ENCODE measurements at regions not wholly inside any gene's neighbourhood (a gene's known extent, or its start where the extent isn't known, plus 50 kb on each side); places are given as distances from the start of the nearest gene placed in this dataset.

DNA sequence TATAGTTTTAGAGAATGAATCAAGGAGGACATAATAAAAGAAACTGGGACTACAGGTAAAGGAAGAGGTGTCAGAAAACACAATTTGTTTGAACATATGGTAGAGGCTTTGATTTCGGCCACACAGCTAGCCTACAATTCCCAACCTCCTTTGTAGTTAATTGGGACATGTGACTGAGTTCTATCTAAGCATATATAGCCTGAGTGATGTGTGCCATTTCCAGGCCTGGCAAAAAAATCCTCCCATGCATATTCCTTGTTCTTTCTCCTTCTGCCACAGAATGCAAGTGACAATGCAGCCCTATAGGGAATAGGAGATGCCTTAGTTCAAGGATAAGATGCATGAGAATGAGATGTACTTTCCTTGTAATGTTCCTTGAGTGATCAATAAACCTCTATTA, 590.7 kb upstream of the STEAP1 start:
- 80 to 95% (median 83%) methylated on average over 1 of the region's 1 CpG for WGBS, 5 donors
- Histone ChIP-seq H3K27ac (no peak overlapping the region), H3K27me3 (no peaks in the 10 kb centered on the region), H3K9me3 (peaks cover 0 to 5% (median 2%) of the 10 kb centered on the region in 4 donors), H3K36me3 (no peaks in the 10 kb centered on the region), H3K4me3 (no peak overlapping the region), H3K4me1 (no peaks in the 10 kb centered on the region)
- TF ChIP-seq EP300 (IDR thresholded peaks at IDR 0.05) (no peak), POLR2A (IDR thresholded peaks at IDR 0.05) (no peak), POLR2AphosphoS5 (IDR thresholded peaks at IDR 0.05) (no peak)
- TF ChIP-seq, protein P1, sequence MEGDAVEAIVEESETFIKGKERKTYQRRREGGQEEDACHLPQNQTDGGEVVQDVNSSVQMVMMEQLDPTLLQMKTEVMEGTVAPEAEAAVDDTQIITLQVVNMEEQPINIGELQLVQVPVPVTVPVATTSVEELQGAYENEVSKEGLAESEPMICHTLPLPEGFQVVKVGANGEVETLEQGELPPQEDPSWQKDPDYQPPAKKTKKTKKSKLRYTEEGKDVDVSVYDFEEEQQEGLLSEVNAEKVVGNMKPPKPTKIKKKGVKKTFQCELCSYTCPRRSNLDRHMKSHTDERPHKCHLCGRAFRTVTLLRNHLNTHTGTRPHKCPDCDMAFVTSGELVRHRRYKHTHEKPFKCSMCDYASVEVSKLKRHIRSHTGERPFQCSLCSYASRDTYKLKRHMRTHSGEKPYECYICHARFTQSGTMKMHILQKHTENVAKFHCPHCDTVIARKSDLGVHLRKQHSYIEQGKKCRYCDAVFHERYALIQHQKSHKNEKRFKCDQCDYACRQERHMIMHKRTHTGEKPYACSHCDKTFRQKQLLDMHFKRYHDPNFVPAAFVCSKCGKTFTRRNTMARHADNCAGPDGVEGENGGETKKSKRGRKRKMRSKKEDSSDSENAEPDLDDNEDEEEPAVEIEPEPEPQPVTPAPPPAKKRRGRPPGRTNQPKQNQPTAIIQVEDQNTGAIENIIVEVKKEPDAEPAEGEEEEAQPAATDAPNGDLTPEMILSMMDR (IDR thresholded peaks at IDR 0.05): no peak
- DNase-seq: no peak
- intact Hi-C loops (cut with DNase I; ENCODE audit: low total_unique reads): no loop called here

DNA sequence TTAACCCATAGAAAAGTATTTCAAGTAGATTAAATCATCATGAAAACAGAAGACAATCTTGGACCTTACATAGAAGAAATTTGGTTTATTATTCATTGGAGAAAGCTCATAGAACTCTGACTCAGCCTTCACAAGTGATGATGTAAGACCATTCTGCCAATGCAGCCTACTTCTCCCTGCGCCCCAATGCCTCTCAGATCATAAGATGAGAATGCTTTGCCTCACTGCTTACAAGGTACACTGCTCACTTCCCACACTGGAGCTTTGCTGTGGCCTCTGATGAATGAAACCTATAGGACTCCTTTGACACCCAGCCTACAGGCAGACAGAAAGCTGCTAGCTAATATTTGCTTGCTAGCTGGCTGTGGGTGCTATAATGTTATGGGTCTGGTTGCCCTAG, 569.4 kb upstream of the STEAP1 start:
- peaks cover 0 to 15% (median 7%) of the 10 kb centered on the region in 4 donors for H3K9me3 ChIP-seq
- 66 to 81% (median 77%) methylated on average over 1 of the region's 1 CpG for WGBS, 5 donors

DNA sequence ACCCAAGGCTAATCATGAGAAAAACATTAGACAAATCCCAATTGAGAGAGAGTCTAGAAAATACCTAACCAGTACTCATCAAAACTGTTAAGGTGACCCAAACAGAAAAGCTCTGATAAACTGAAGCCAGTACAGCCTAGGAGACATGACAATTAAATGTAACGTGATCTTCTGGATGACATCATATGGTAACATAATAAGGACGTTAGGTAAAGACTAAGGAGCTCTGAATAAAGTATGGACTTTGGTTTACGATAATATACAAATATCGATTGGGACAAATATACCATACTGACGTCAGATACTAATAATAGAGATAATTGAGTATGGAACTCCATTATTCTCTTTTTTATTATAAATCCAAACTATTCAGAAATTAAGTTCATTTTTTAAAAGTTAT, 561.1 kb upstream of the STEAP1 start:
- no peaks in the 10 kb centered on the region for H3K9me3 ChIP-seq
- H3K27ac ChIP-seq: no peak overlapping the region
- no peak for DNase-seq
- no peaks in the 10 kb centered on the region for H3K4me1 ChIP-seq
- H3K27me3 ChIP-seq: no peaks in the 10 kb centered on the region
- H3K4me3 ChIP-seq: no peak overlapping the region
- intact Hi-C loops (cut with DNase I; ENCODE audit: low total_unique reads): no loop called here
- TF ChIP-seq POLR2AphosphoS5 (IDR thresholded peaks at IDR 0.05) (no peak), EP300 (IDR thresholded peaks at IDR 0.05) (no peak), POLR2A (IDR thresholded peaks at IDR 0.05) (no peak)
- TF ChIP-seq, protein P1 (IDR thresholded peaks at IDR 0.05): no peak
- H3K36me3 ChIP-seq: no peaks in the 10 kb centered on the region
- WGBS, 5 donors: 82 to 93% (median 86%) methylated on average over 5 of the region's 5 CpGs

More for the DNA sequence above, 569.4 kb upstream of the STEAP1 start:
- intact Hi-C loops (cut with DNase I; ENCODE audit: low total_unique reads): no loop called here
- DNase-seq: no peak
- Histone ChIP-seq H3K4me1 (no peaks in the 10 kb centered on the region), H3K27me3 (no peaks in the 10 kb centered on the region), H3K27ac (no peak overlapping the region), H3K36me3 (no peaks in the 10 kb centered on the region), H3K4me3 (no peak overlapping the region)
- TF ChIP-seq, protein P1 (IDR thresholded peaks at IDR 0.05): no peak
- TF ChIP-seq EP300 (IDR thresholded peaks at IDR 0.05) (no peak), POLR2A (IDR thresholded peaks at IDR 0.05) (no peak), POLR2AphosphoS5 (IDR thresholded peaks at IDR 0.05) (no peak)

DNA sequence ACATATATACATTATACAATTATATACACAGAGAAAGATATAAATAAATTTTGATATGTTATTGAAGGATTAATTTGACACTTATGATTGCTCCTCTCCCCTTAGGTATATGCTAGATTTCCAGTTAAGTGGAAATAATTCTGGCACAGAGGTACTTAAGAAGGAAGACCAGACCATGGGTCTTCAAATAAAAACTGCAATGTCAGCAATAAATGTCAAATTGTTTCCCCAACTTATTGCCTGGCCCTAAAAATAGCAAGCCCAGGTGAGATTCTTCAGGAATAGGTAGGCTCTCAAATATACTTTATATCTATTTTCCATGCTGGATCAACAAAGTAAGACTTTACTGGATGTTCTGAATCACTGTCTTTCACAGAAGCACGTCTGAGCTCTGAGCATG, 551.3 kb upstream of the STEAP1 start:
- peaks cover 0 to 19% (median 13%) of the 10 kb centered on the region in 4 donors for H3K9me3 ChIP-seq
- no peak for DNase-seq
- no peak overlapping the region for H3K4me3 ChIP-seq
- intact Hi-C loops (cut with DNase I; ENCODE audit: low total_unique reads): no loop called here
- H3K27me3 ChIP-seq: no peaks in the 10 kb centered on the region
- no peak overlapping the region for H3K27ac ChIP-seq
- no peaks in the 10 kb centered on the region for H3K4me1 ChIP-seq
- TF ChIP-seq EP300 (IDR thresholded peaks at IDR 0.05) (no peak), POLR2AphosphoS5 (IDR thresholded peaks at IDR 0.05) (no peak), POLR2A (IDR thresholded peaks at IDR 0.05) (no peak)
- TF ChIP-seq, protein P1 (IDR thresholded peaks at IDR 0.05): no peak
- WGBS, 5 donors: 65 to 73% (median 70%) methylated on average over 1 of the region's 1 CpG
- no peaks in the 10 kb centered on the region for H3K36me3 ChIP-seq
